ENCODE measurements at regions not wholly inside any gene's neighbourhood (a gene's known extent, or its start where the extent isn't known, plus 50 kb on each side); places are given as distances from the start of the nearest gene placed in this dataset.

GRCh38 chr1:96333522-96334235 lies 387.9 kb upstream of the PTBP2 start (continued):
- TF ChIP-seq ZNF318 (IDR thresholded peaks at IDR 0.05; ENCODE audit: borderline replicate concordance in 1 of 2, low read depth in 1 of 2): no peak
- no peak for TF ChIP-seq ZNF224 (CRISPR knock-in tag; IDR thresholded peaks at IDR 0.05)
- TF ChIP-seq ILK (tag; IDR thresholded peaks at IDR 0.05; ENCODE audit: borderline replicate concordance, low read depth): no peak
